GM10266 (cell line): ENCODE measurements at regions not wholly inside any gene's neighbourhood (a gene's known extent, or its start where the extent isn't known, plus 50 kb on each side); places are given as distances from the start of the nearest gene placed in this dataset.

Experiments used
- DNase-seq: peaks from one replicate; pipeline ENCODE4 v3.0.0; 2012; ENCODE audit errors: extremely low spot score
- TF ChIP-seq, protein P1 (sequence below): IDR thresholded peaks from 2 replicates; pipeline ENCODE4 v1.5.1; 2012; ENCODE audit warnings: mild to moderate bottlenecking, low read depth; ENCODE audit not compliant: control insufficient read depth, insufficient read depth; ENCODE audit errors: missing control alignments

- no peak for DNase-seq
Observed at GRCh38 chr2:185618625-185619024, 120.0 kb upstream of the FSIP2 start.

GRCh38 chr2:185625604-185626003, 113.0 kb upstream of the FSIP2 start:
- DNase-seq: no peak

More at GRCh38 chr2:185618625-185619024, 120.0 kb upstream of the FSIP2 start:
- TF ChIP-seq, protein P1, sequence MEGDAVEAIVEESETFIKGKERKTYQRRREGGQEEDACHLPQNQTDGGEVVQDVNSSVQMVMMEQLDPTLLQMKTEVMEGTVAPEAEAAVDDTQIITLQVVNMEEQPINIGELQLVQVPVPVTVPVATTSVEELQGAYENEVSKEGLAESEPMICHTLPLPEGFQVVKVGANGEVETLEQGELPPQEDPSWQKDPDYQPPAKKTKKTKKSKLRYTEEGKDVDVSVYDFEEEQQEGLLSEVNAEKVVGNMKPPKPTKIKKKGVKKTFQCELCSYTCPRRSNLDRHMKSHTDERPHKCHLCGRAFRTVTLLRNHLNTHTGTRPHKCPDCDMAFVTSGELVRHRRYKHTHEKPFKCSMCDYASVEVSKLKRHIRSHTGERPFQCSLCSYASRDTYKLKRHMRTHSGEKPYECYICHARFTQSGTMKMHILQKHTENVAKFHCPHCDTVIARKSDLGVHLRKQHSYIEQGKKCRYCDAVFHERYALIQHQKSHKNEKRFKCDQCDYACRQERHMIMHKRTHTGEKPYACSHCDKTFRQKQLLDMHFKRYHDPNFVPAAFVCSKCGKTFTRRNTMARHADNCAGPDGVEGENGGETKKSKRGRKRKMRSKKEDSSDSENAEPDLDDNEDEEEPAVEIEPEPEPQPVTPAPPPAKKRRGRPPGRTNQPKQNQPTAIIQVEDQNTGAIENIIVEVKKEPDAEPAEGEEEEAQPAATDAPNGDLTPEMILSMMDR: no peak

DNA sequence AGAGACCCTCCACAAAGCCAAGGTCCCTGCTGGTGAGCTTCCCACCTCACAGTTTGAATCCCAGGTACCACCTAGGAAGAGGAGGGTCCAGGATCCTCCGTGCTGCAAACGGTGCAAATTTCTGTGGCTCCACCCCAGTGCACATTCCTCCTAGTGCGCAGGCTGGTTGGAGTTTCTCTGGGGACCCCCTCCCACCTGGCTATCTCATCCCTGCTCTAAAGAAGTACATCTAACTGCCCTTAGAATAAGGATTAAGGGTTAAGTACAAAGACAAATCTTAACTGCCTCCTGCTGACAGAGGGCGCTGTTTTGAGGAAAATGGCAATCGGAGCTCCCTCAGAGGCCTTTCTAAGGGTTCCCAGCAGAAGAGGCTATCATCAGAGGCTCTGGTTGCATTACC, 109.6 kb upstream of the FSIP2 start:
- TF ChIP-seq, protein P1: peak; percentile 33
- peak; percentile 4 for DNase-seq

More at GRCh38 chr2:185625604-185626003, 113.0 kb upstream of the FSIP2 start:
- TF ChIP-seq, protein P1: no peak

DNA sequence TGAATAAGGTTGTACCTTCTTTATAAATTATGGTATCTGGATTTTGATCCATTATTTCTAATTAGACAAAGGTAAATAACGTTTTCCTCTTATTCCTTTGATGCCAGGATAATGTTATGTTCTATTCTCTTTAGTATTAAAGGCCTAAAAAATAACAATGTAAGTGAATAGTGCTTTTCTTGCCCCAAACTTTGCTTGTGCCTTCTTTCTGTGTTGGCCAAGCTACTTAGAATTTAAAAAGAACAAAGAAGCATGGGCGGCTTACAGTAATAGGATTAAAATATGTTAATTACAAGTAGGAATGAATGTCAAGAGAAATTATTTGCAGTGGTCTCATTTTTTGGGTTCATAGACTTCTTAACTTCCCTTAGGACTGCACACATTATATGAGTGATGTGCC, 105.0 kb upstream of the FSIP2 start:
- DNase-seq: no peak
- TF ChIP-seq, protein P1: no peak

- TF ChIP-seq, protein P1: no peak
- DNase-seq: no peak
Observed at GRCh38 chr2:185638771-185639170, 99.8 kb upstream of the FSIP2 start.

DNA sequence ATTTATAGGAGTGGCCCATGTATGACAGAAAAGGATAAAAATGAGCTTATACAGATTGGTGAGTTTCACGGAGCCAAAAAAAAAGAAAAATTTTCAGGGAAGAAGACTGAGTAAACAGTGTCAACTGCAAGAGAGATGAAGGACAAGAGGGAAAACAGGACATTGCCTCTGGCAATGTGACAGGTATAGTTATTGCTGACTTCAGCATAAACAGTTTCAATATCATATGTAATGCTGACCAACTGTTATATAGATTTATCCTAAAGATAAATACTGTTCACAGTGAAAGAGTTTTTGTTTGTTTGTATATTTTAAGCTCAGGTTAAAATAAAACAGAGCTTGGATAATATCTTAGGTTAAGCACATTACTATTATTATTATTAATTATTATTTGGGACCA, 98.0 kb upstream of the FSIP2 start:
- TF ChIP-seq, protein P1: no peak

DNA sequence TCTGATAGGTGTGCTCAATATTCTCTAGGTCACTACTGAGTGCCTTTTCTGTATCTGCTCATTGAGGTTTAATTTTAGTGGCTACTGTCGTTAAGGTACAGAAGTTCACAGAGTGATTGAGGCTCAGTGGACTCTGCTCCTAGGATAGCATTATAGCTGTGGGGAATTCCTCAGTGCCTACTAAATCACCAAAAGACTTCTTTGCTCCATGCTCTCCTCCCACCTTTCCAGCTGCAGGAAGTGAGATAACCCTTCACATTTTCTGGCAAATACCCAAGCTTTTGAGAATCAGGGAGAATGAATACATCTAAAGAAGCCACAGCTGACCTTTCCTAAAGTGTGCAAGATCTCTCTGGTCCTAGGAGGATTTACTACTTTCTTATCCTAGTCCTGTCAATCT, 95.2 kb upstream of the FSIP2 start:
- no peak for DNase-seq
- TF ChIP-seq, protein P1: no peak

More for the DNA sequence above, 98.0 kb upstream of the FSIP2 start:
- no peak for DNase-seq
